SU-DHL-6 (cell line): ENCODE measurements at regions not wholly inside any gene's neighbourhood (a gene's known extent, or its start where the extent isn't known, plus 50 kb on each side); places are given as distances from the start of the nearest gene placed in this dataset.

Experiments used
- EZH2phosphoT487 ChIP-seq: fragments of 200-600 bp; sonication (generic), shearing (Covaris generic); conservative IDR thresholded peaks from 2 replicates; pipeline ENCODE4 v1.6.1; 2018; ENCODE audit warnings: mild to moderate bottlenecking, antibody characterized with exemption, low read length, moderate library complexity, mixed read lengths
- TF ChIP-seq, protein P1 (sequence below): fragments of 200-600 bp; sonication (generic); IDR thresholded peaks from one replicate; pipeline ENCODE4 v1.5.1; 2017; ENCODE audit warnings: antibody characterized with exemption, mild to moderate bottlenecking, low read length, moderate library complexity; ENCODE audit not compliant: insufficient read depth, poor library complexity, severe bottlenecking

GRCh38 chr2:102943251-102943650, 181.4 kb downstream of the TMEM182 start:
- TF ChIP-seq, protein P1, sequence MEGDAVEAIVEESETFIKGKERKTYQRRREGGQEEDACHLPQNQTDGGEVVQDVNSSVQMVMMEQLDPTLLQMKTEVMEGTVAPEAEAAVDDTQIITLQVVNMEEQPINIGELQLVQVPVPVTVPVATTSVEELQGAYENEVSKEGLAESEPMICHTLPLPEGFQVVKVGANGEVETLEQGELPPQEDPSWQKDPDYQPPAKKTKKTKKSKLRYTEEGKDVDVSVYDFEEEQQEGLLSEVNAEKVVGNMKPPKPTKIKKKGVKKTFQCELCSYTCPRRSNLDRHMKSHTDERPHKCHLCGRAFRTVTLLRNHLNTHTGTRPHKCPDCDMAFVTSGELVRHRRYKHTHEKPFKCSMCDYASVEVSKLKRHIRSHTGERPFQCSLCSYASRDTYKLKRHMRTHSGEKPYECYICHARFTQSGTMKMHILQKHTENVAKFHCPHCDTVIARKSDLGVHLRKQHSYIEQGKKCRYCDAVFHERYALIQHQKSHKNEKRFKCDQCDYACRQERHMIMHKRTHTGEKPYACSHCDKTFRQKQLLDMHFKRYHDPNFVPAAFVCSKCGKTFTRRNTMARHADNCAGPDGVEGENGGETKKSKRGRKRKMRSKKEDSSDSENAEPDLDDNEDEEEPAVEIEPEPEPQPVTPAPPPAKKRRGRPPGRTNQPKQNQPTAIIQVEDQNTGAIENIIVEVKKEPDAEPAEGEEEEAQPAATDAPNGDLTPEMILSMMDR: no peak
- no peak for TF ChIP-seq EZH2phosphoT487
